Fibroblast of the conjunctiva (primary cell): ENCODE measurements at regions not wholly inside any gene's neighbourhood (a gene's known extent, or its start where the extent isn't known, plus 50 kb on each side); places are given as distances from the start of the nearest gene placed in this dataset.
"Not testable (repeated sequence)": the region's sequence is repeated elsewhere in the genome, so short reads cannot be mapped to it uniquely, and the experiment has no call there.

Experiments
- DNase-seq: peaks from one replicate; pipeline ENCODE4 v3.0.0-alpha.2; 2010; ENCODE audit warnings: low read depth

GRCh38 chr4:94014484-94015136 lies 186.1 kb downstream of the ATOH1 start:
- no peak for DNase-seq

- no peak for DNase-seq
Observed at GRCh38 chr4:94015956-94016355, 187.4 kb downstream of the ATOH1 start.

GRCh38 chr4:94032754-94033153 lies 174.9 kb upstream of the SMARCAD1 start:
- no peak for DNase-seq

GRCh38 chr4:94036964-94037363 lies 170.7 kb upstream of the SMARCAD1 start:
- DNase-seq, result no peak

- no peak for DNase-seq
Observed at GRCh38 chr4:94038195-94038594, 169.5 kb upstream of the SMARCAD1 start.

GRCh38 chr4:94039226-94039625 lies 168.4 kb upstream of the SMARCAD1 start:
- DNase-seq, result no peak

- not testable (repeated sequence) for DNase-seq
Observed at GRCh38 chr4:94044471-94044870, 163.2 kb upstream of the SMARCAD1 start.

- DNase-seq, result no peak
Observed at GRCh38 chr4:94063084-94063483, 144.6 kb upstream of the SMARCAD1 start.

GRCh38 chr4:94068753-94069719 lies 138.6 kb upstream of the SMARCAD1 start:
- no peak for DNase-seq

GRCh38 chr4:94076498-94076897 lies 131.2 kb upstream of the SMARCAD1 start:
- no peak for DNase-seq

GRCh38 chr4:94084155-94084554 lies 123.5 kb upstream of the SMARCAD1 start:
- no peak for DNase-seq

- not testable (repeated sequence) for DNase-seq
Observed at GRCh38 chr4:94099141-94099540, 108.5 kb upstream of the SMARCAD1 start.

- DNase-seq, result no peak
Observed at GRCh38 chr4:94112644-94113043, 95.0 kb upstream of the SMARCAD1 start.

- DNase-seq, result no peak
Observed at GRCh38 chr4:94115687-94116086, 92.0 kb upstream of the SMARCAD1 start.

- DNase-seq, result no peak
Observed at GRCh38 chr4:94116842-94117241, 90.8 kb upstream of the SMARCAD1 start.

GRCh38 chr4:94126669-94127068 lies 81.0 kb upstream of the SMARCAD1 start:
- DNase-seq, result no peak

- peak; percentile 9 for DNase-seq
Observed at GRCh38 chr4:94127707-94128328, 79.8 kb upstream of the SMARCAD1 start.

- no peak for DNase-seq
Observed at GRCh38 chr4:94131212-94131611, 76.5 kb upstream of the SMARCAD1 start.

GRCh38 chr4:94135701-94136100 lies 72.0 kb upstream of the SMARCAD1 start:
- DNase-seq, result no peak

- DNase-seq, result no peak
Observed at GRCh38 chr4:94139931-94140612, 67.6 kb upstream of the SMARCAD1 start.

- DNase-seq, result no peak
Observed at GRCh38 chr4:94141001-94141400, 66.7 kb upstream of the SMARCAD1 start.

- DNase-seq, result not testable (repeated sequence)
Observed at GRCh38 chr4:94148052-94148451, 59.6 kb upstream of the SMARCAD1 start.
